NK-92 treated with Interleukin-12 subunit alpha and Interleukin-12 subunit beta, amount 100 ng/mL, for 24 hours (cell line): ENCODE measurements at regions not wholly inside any gene's neighbourhood (a gene's known extent, or its start where the extent isn't known, plus 50 kb on each side); places are given as distances from the start of the nearest gene placed in this dataset.

Experiments used
- DNase-seq: peaks from one replicate; lab custom pipeline; 2025; lab: John Stamatoyannopoulos, UW

DNA sequence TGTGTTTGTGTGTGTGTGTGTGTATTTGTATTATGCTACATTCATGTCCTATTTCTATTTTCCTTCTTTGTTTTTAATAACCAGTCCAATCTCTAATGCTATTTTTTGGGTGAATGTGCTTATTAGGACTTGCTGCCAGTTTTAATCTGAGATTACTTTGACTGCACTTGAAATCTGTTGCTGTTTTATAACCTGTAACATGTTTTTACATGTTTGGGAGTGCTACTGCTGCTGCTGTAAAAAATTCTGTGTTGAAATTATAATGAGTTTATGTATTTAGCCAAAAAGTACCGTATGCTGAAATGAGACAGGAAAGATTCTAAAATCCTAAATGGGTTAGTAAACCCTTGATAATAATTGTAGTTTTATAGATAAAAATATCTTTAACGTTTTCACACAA is 104.7 kb upstream of the SSBP2 start:
- no peak for DNase-seq

DNA sequence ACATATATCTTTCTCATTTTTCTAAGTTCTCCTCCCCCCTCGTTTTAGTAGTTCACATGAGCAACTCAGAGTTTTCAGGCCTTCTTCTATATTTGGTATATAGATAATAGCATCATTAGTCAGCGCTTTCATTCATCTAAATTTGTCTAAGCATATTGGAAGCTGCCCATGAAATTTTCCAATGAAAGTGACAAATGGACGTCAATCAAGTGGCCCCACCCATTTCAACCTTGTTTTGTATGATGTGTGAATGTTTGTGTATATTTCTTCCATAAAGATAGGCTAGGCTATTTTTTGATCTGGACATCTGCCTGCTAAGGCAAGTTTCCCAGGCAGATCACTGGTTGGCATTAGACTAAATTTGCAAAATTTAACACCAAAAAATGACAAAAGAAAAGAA is 104.0 kb upstream of the SSBP2 start:
- DNase-seq = no peak

DNA sequence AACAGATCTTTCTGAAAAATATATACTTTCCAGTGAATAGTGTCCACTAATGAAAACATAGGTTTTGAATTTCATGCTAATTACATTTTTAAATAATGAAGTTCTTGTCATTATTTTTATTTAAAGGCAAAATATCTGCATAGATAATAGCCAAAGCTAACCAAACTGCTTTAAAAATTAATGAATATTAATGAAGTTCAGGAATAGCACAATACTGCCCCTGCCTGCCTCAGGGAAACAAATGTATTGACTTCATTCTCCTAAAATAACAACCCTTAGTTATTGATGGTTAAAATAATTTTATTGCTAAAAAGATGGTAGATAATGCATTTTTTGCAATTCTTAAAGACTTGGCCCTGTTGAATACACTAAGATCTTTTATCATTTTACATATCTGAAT is 103.6 kb upstream of the SSBP2 start:
- DNase-seq = no peak

DNA sequence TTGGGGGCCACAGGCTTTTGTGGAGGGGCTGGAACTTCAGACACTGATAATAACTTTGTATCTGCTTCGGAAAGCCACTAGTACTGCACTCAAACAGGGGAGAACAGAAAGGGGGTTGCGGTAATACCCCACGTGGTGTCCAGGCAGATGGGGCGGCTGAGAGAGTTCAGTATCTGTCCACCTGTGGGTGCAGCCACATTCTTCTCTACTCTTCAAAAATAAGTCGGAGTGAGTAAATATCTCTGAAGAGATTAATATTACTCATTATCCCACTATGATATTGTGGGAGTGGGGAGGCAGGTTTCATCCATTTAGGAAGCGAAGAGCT is 102.1 kb upstream of the SSBP2 start:
- DNase-seq = no peak

DNA sequence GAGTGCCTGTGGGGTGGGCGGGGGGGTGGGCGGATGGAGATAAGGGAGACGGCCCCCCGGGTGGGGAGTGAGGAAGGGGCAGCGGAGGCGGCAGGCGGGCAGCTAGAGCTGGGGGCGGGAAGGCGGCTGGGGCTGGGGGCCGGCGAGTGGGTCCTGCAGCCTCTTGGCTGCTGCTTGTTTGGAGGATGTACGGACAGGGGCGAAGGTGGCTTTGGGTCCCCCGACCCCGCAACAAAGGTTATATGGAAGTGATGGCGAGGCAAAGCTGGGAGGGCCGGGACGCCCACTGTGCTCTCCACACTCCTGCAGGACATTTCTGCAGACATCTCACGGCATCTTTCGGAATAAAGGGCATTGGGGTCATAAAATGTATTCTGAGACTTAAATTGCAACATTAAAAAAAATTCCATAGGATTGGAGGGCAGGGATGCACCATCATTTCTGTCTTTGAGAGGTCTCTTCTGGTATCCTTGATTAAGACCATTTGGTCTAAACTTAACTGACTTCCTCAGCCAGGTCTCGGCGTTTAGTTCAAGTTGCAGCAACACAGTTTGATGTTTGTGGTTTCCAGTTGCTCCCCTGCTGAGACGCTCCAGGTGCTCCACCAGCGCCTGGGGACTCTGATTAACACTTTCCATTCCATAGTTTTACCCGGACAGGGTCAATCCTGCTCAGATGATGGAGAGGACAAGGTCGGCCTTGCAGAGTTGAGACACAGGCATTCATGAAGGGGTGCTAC is 101.6 kb upstream of the SSBP2 start:
- no peak for DNase-seq

DNA sequence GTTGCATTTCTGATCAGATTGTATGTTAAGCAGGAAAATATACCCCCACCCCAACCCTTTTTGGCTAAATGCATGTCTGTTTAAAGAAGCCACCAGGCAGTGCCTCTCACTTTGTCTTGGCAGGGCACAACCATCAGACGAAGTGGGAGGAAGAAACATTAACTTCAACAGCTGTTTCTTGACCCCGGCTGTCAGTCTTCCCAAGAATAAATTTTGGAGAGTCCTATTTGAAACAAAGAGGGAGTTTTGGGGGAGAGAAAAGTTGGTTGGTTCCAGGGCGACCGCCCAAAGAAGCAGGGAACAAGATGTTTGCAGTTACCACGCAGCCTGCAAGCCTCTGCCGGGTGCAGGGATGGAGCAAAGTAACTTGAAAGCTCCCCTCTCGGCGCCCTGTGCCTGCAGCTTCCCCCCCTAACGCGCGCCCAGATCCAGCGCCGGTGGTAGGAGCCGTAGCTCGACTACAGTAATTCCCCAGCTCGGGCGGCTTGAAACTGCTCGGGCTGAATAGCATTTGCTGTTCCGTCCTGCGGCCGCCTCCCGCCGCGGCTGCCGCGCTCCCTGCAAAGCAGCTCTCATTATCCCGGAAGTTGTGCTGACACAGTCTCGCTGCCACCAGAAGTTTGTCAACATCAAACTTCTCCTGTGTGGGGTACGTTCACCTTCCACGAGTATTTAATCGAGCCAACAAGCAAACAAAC is 100.7 kb upstream of the SSBP2 start:
- DNase-seq = peak; percentile 49

DNA sequence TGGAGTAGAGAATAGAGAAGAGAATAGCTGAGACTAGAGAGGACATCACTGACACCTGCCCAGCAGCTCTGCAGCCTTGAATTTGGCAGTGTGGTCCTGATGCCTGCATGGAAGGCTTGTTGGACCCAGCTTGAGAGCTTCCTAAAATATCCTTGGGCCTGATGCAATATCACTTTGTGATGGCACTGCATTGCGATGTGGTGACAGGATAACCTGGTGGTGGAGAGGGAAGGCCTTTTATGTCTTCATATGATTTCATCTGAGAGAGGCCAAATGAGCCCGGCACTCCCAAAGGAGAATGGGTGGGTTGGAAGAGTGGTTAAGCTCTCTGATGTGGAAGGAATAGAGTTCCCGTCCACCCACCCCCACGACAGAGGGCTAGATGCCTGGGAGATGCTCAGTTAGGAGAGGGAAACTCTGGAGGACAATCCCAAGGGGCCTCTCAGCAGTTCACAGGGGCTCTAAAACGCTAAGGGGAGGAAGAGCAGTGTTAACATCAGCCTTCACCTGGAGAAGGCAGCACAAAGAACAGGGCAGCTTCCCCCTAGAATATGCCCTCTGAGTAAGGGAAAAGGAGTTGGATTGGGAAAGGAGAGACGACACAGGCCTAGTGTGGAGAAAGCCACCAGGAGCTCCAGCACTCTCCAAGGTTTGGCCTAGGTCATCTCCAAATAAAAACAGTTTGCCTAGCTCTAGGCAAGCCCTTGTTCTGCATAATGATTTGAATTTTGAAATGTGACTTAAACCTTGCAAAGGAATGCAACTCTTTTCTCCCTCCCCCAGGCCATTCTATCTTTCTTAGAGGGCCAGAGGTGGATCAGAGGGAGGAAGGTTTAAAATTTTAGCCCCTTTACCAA is 99.8 kb upstream of the SSBP2 start:
- no peak for DNase-seq

DNA sequence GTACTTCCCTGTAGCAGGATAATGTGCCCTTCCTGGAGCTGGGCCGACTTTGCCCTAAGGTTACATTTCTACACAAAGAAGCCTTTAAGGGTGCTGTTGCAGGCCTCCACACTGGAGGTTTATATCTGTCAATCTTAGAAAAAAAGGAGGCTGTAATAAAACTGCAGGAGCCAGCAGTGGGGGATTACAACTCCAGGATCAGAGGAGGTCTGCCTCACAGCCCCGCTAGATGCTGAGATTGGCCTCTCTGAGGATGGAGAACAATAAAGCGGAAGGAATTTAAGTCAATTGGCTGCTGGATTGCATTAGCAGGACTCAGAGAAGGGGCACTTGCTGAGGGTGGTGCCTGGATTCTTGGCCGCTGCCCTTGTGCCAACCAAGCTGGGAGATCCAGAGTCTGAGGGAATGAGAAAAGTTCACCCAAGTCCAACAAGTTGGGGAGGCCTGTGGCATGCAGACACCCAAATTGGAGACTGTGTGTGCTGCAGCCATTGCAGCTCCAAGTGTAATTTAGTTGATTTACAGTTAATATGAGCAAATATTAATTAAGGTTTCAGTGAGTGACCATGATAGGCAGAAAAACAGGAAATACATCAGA is 99.0 kb upstream of the SSBP2 start:
- DNase-seq = no peak

DNA sequence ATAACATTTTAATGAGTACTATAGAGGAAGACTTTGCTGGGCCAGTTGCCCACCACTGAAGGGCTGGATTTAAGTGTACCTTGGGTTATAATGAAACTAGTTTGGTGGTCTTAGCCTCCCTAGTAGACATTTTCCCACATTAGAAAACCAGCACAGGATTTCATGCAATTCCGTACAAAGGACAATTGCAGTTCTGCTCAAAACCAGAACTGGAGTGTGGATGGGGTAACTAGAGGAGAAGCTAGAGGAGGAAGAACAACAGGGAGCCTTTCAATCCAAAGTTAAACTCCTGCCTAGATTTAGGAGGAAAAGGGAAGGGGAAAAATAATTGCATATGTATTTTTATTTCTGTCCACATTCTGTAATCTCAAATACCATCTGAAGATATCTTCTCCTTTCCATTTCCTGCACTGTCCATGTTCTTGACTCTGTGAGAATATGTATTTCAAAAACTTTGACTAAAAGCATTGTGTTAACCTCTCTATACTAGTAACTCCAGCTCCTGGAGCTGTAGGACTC is 97.5 kb upstream of the SSBP2 start:
- DNase-seq = no peak

DNA sequence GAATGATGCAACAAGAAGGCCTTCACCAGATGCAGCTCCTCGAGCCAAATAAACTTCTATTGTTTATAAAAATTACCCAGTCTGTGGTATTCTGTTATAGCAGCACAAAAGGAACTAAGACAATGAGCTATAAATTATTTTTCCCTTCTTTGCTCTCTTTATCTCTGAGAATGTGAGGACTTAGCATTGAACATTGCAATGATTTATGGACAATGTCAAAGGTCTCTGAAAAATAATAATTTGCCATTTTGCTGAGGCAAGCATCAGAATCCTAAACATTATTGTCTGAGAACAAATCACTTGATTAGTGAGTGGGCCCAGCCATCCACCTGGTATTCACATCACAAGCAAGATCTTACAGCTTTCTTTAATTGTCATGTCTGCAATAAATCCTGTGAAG is 95.4 kb upstream of the SSBP2 start:
- no peak for DNase-seq

DNA sequence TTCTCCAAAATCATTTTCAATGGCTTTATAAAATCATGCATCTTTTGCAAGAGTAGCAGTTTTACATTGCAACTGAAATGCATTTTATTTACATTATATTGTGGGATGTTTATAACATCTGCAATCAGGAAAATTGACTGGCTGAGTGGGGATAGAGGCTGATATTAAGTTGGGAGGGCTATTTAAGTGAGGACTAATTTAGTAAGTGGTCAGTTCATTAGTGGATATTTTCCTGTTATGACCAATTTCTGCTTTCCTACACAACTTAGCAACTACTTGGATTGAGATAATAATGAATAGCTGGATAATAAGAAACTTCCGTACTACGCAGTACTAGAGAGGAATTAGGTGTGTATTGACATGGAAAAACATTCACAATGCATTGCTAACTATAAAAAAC is 92.9 kb upstream of the SSBP2 start:
- DNase-seq = no peak

DNA sequence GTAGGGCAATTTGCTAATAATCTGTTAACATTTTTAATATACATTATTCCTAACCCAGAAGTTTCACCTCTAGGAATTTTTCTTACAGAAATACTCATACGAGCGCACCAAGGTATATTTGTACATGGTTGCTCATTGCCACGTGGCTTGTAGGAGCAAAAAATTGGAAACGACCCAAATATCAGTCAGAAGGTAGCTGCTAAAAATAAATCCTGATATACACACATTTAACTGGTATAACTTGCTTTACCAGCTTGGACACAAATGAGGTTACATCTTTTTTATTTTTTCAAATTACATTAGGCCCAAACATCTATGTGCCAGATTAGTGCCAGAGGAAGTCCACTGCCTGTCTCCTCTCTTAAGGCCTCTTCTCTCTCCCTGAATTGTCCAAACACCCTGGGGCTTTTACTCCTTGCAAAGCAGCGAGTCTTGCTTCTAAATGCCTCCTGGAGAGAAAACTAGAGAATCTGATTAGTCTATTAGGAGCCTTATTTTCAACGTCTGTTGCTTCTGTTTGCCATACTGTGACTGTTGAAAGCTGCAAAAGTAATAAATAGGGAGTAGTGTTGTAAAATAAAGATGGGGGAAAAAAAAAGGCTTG is 92.0 kb upstream of the SSBP2 start:
- no peak for DNase-seq

DNA sequence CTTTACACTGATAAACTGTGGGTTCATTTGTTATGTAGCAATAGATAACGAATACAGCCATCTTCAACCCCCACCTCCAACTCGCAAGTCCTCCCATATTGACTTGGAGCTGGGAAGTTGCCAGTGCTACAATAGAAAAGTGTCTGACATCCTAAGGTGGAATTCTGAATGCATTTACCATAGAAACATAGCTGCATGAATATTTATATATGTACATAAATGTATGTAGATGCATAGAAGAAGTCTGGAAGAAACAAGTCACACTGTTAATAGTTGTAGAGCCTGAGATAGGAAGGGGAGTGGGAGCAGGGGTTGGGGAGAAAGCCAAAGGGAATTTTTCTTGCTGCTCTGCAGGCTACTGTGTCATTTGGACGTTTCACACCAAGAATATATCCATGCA is 88.1 kb upstream of the SSBP2 start:
- no peak for DNase-seq

DNA sequence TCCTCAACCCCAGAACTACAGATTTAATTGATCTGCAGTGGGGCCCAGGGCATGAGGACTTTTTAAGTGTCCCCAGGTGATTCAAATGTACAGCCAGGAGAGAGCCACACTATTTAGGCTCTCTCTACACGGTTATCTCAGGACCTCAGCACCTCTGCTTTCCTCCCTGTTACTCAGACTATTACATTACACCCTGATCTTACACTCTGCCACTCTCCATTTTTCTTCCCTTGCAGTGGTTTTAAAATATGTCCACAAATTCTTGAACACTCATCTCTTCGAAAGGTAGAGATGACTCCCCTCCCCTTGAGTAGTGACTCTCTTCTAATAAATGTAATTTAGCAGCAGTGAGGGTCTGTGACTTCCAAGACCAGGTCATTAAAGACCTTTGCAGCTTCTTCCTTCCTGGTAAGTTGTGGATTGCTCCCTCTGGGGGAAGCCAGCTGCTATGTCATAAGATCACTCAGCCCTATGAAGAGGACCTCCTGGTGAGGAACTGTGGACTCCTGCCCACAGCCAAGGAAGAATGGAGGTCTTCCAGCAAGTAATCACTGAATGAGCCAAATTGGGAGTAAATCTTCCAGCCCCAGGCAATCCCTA is 87.5 kb upstream of the SSBP2 start:
- DNase-seq = no peak

DNA sequence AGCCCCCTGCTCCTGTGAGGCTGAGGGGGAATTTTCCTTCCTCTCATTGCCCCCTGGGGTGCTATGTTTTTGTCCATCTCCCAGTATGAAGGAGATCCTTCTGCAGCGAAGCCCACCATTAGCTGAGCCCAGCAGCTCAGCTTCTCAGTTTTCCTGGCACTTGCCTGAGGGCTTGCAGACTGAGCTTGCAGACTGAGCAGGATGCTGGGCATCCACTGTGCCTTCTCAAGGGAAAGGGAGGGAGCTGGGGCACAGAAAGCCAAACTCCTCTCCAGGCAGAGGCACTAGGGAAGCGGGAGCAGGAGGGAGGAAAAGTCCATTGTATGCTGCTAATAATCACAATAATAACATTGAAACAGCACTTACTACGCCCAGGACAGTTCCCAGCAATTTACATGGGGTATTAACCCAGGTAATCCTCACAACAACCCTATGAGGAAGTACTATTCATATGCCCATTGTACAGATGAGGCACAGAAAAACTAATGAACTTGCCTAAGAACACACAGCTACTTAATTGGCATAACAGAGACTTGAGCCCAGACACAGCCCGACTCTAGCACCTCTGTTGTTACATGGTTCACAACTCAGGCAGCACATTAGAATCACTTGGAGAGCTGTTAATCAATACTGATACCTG is 86.9 kb upstream of the SSBP2 start:
- no peak for DNase-seq

DNA sequence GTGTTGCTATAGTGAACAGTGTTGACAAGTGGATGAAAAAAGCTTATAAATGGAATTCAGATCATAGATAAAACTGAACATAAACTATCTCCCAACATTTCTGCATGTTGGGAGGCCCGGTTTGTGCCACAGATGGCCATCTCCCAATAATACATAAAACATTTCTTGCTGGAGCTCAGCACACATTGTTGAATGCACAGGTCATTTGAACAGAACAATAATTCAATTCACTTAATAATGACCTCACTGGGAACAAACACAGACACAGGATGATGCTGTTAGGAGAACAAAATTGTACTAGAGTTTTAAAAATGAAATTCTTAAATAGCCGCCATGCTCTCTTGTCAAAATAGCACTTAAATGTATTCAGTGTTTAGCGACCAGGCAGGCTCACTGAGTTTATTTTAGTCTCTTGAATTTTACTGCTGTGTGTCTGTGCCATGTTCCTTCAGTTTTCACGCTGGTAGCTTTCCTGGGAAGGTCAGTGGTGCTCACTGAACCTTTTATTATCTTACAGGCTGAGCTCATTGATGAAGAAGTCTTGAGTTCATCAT is 85.0 kb upstream of the SSBP2 start:
- DNase-seq = no peak

DNA sequence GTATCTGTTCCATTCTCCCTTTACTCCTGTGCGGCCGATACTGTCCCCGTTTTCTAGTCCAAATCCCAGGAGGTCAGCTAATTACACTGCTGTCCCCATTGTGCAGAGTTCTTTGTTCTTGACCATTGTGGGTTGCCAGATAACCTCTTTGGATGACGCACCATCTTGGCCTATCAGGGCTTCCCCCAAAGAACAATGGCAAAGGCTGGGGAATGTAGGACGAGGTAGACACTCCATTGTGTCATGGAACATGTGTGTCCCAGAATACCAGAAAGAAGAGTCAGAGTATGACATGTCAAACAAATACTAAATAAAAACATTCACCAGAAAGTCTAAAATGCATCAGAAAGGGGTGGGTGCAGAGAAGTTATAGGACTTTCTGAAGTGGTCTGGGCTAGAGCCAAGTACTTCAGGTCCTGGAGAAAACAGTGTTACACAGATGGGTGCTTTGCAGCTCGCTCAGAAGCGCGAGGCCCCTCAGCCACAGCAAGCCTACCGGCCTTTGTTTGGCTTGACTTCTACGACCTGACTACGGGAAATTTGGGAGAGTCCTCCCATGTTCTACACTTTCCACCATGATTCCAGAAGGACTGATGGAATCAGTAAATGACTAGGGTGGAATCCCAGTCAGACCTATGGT is 83.2 kb upstream of the SSBP2 start:
- DNase-seq = no peak

DNA sequence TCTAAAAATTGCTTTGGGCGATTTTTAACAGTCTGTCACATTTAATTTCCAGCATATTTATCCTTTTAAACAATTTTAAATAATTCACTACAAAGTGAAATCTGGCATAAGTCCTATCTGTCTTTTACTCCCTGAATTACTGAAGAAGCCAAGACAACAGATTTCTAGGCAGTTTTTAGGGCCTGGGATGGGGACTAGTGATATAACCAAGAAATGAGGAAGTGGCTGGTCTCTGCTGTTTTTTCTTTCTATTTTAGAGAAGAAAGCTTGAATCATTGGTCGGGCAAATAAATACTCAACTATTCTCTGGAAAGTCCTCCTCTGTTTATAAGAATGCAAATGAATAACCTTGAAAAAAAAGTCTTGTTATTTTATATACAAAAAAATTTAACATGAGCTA is 79.7 kb upstream of the SSBP2 start:
- no peak for DNase-seq

DNA sequence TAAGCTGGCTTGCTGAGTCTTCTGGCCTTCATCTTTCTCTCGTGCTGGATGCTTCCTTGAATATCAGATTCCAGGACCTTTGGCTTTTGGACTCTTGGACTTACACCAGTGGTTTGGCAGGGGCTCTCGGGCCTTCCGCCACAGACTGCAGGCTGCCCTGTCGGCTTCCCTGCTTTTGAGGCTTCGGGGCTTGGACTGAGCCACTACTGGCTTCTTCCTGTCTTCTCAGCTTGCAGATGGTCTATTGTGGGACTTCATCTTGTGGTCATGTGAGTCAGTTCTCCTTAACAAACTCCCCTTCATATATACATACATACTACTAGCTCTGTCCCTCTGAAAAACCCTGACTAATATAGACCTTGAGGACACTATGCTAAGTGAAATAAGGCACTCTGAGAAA is 78.3 kb upstream of the SSBP2 start:
- no peak for DNase-seq

DNA sequence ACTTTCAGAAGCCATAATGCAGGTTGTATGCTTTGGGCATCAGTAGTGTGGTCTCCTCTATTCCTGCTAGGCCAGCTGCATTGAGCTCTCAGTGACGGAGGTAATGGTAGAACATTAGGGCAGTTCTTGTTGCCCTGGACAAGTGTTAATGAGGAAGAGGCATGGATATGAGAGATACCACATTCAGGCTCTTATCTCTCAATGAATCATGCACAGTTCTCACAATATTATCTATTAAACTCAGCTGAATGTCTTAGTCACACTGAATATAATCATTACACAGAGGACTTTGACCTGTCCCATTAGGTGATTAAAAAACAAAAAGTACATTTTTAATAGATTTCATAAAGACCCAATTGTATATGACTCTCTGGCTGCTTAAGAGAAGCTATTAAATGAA is 76.6 kb upstream of the SSBP2 start:
- DNase-seq = no peak
